NCI-H526 (cell line): ENCODE measurements at regions not wholly inside any gene's neighbourhood (a gene's known extent, or its start where the extent isn't known, plus 50 kb on each side); places are given as distances from the start of the nearest gene placed in this dataset.
"Not testable (repeated sequence)": the region's sequence is repeated elsewhere in the genome, so short reads cannot be mapped to it uniquely, and the experiment has no call there.

Source experiments
- DNase-seq, 2 experiments: peaks; one replicate each; lab custom pipeline; 2025; lab: John Stamatoyannopoulos, UW

DNA sequence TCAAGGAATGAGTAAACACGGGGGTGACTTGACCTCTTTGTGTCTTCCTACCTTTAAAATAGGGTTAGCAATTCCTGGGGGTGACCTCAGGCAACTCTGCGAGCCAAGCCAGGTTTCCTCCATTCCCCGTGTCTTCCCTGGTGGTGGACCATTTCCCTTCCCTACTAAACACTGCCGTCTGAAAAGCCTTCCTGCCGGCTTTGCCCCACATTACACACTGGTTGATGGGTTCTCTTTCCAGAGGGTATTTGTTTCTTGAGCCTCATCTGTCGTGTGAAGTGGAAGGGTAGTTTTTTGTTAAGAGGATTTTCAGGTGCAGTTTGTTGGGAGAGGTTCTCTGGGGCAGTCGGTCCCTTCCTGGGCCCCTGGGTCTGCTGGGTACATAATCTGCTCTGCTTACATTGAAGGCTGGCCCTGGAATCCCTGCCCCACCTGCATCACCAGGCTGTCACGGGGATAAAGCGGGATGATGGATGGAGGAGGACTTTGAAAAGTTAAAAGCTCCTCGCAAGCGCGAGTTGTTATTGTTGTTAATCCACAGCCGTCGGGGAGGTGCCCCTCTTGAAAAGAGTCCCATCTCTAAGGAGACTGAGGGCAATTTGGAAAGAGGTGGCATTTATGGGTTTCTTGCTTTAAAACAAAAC lies 175.4 kb upstream of the SPRED2 start:
- DNase-seq: no peak

DNA sequence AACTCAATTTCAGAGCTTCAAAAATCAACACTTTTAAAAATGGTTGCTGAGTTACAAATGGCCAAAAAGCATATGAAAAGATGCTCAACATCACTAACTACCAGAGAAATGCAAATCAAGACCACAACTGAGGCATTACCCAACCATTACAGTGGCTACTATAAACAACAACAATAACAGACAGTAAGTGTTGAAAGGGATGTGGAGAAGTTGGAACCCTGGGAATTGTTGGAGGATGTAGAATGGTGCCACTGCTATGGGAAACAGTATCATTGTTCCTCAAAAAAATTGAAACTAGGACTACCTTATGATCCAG lies 173.3 kb upstream of the SPRED2 start:
- no peak for DNase-seq

DNA sequence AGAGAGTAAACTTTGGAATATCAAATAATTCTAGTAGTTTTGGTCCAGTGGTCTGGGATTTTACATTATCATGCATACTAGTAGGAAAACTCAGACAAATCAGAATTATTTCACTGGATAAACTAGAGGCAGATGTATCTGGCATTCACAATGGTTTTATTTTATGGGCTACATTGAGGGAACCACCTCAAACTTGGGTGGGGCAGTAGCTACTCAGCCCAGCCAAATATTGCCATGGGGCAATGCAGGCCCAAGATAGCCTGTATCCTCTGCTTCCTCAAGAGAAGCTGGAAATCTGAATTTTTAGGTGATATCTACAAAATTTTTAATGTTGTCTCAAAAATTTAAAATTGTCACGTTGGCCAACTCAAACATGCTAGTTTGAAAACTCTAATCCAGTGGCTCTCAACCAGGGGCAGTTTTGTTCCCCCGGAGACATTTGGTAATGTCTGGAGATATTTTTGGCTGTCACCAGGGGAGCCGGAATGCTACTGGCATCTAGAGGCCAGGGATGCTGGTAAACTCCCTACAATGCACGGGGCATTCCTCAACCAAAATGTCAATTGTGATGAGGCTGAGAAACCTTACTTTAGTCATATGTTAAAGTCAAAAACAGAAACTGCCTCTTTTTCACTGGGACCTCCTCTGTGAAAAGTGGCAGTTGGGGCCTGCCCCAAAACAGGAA lies 172.8 kb upstream of the SPRED2 start:
- no peak for DNase-seq

DNA sequence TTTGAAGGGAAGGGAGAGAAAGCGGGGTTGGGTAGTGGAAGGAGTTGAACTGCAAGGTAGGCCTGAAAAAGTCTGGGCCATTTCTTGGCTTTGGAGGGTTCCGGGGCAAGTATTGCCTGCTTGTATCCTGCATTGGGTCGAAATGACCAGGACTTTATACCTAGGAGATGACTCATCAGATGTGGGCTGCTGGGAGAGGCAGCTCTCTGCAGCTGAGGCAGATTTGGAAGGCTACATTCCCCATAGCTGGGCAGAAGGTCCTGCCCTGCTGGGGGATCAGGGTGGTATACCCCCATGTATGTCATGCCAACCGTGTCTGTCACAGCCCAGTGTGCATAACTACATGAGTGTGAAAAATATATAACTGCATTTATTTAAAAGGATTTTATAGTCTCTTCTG lies 171.8 kb upstream of the SPRED2 start:
- DNase-seq: no peak

DNA sequence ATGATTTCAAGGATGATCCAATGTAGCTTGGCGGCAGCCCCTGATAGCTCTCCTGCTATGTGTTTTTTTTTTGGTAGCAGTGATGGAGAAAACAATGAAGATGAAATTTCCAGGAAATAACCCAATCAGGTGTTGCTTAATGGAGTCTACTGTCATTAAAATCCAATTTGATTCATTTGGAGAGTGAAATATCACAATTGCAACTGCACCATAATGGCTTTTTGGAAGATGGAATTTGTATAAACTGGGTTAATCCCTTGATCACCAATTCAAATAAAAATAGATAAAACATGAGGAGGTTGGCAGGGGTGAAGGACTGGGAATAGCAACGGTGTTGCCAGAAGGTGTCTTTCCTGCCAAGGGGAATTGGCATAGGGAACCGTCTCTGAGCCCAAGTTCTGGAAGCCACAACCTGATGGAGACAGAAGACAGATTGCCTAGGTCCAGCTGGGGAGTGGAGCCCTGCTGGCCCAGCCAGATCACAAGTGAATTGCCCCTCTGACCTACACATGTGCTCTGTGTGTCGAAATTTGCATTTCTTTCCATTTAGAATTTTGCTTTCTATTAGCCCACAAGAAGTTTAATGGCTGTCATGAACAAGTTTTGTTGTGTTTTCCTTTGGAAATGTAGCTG lies 170.3 kb upstream of the SPRED2 start:
- no peak for DNase-seq

DNA sequence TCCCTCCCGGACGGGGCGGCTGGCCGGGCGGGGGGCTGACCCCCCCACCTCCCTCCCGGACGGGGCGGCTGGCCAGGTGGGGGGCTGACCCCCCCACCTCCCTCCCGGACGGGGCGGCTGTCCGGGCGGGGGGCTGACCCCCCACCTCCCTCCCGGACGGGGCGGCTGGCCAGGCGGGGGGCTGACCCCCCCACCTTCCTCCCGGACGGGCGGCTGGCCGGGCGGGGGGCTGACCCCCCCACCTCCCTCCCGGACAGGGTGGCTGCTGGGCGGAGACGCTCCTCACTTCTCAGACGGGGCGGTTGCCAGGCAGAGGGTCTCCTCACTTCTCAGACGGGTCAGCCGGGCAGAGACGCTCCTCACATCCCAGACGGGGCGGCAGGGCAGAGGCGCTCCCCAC lies 168.5 kb upstream of the SPRED2 start:
- DNase-seq: not testable (repeated sequence)

DNA sequence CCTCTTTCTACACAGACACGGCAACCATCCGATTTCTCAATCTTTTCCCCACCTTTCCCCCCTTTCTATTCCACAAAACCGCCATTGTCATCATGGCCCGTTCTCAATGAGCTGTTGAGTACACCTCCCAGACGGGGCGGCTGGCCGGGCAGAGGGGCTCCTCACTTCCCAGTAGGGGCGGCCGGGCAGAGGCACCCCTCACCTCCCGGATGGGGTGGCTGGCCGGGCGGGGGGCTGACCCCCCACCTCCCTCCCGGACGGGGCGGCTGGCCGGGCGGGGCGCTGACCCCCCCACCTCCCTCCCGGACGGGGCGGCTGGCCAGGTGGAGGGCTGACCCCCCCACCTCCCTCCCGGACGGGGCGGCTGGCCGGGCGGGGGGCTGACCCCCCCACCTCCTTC lies 168.0 kb upstream of the SPRED2 start:
- DNase-seq: not testable (repeated sequence)

DNA sequence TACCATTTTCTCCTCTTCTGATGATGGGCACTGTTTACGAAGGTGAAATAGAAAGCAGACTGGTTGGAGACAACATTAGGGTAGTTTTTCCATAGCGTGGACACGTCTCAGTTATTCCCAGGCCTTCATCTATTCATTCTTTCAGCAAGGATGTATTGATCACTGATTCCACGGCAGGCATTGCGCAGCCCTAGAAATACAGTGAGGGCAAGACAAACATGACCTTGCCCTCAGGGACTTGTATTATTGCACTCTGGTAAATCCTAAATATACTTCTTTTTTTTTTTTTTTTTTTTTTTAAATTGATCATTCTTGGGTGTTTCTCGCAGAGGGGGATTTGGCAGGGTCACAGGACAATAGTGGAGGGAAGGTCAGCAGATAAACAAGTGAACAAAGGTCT lies 167.3 kb upstream of the SPRED2 start:
- no peak for DNase-seq

DNA sequence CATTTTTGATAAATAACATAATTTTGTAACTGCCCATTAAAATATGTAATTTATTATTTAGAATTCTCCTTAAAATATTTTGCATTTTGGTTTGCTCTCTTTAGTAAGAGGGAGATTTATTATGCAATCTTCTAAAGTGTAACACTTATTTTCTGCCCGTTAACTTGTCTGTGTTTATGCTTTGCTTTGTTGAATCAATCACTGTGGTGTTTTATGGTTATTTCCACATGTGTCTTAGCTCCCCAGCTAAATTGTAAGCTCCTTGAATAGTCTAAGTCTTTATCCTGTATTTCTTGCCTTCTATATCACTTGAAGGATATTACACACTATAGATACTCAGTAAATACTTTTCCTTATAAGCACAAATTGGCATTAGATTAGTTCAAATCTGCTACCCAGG lies 166.6 kb upstream of the SPRED2 start:
- DNase-seq: no peak

DNA sequence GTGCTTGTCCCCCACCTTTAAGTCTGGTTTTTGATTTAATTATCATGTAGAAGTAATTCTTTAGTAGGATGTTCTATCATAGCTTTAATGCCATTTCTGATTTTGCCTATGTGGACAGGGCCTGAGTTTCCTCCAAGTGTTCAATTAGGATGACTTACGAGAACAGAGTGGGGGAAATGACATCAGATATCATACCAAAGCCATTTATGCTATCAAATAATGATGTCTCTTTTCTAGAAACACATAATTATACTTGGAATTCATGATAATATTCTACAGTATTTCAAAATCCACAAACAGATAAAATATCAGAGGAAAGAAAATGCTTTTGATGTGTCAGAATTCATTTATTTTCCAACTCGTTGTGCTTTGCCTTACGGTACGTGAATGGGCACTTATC lies 165.9 kb upstream of the SPRED2 start:
- no peak for DNase-seq

DNA sequence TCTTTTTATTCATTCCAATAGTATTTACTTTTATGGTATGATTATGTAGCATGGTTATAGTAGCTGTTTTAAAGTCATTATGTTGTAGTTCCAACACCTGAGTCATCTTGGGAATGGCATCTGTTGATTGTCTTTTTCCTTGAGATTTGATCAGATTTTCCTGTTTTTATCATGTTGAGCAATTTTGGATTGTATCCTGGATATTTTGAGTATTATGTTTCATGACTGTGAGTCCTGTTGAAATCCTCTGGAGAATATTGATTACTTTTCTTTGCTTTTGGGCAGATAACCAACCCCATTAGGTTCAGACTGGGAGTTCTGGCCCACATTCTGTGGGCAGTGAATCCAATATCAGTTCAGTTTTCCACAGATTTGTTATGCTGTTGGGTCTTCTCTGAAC lies 163.2 kb upstream of the SPRED2 start:
- DNase-seq: no peak

DNA sequence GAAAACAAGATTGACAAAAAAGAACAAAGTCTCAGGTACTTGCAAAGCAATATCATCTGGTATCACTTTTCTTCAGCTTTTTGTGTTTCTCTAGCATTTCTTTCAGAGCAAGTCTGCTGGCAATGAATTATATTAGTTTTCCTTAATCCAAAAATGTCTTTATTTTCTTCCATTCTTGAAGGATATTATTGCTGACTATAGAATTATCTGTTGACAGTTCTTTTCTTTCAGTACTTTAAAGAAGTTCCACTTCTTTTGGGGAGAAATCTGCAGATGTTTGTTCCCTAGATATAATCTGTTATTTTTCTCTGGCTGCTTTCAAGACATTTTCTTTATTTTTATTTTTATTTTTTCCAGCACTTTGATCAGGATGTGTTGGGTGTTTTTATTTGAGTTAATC lies 161.8 kb upstream of the SPRED2 start:
- DNase-seq: no peak

DNA sequence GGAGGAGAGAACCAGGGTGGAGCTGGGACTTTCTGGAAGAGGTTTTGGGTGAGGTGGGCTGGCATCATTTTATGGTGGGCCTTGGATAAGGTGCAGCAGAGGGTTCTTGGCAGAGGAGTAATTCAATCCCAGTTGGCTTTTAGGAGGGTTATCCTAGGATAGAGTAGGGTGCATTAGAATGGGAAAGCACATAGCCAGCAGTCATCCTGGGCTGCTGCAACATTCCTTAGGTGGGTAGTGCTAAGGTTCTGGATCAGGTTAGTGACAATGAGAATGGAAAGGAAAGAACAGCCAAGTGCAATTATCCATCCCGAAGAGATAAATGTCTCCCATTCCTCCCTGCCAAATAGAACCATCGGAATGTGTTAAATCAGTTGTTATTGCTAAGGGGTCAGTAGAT lies 157.3 kb upstream of the SPRED2 start:
- no peak for DNase-seq

DNA sequence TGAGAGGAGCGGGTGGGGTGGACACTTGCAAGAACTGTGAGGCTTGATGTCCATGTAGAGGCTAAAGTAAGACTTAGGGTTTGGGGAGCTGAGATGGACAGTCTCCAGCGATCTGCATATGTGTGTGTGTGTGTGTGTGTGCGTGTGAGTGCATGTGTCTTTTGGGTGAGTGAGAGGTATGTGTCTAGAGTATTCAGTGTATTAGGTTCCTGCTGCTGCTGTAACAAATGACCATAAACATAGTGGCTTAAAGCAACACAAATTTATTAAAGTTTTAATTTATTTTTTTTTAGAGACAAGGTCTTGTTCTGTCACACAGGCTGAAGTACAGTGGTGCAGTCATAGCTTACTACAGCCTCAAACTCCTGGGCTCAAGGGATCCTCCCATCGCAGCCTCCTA lies 155.4 kb upstream of the SPRED2 start:
- DNase-seq: no peak

DNA sequence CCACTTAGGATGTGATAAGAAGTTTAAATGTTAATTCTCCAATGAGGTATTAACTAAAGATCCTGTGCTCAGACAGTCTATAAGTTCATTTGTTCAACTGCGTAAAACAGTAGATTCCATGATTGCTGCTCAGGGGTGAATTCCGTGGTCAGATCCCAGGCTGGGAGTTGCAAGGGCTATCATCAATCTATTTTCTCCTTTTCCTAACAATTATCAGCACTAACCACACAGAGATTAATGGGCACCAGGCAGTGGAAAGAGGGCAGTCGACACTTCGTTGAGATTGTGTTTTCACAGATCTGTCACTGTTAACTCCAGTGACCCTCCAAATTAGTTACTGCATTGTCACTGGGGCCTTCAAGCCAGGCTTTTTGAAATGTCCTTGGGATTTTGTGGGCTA lies 154.1 kb upstream of the SPRED2 start:
- DNase-seq: no peak

DNA sequence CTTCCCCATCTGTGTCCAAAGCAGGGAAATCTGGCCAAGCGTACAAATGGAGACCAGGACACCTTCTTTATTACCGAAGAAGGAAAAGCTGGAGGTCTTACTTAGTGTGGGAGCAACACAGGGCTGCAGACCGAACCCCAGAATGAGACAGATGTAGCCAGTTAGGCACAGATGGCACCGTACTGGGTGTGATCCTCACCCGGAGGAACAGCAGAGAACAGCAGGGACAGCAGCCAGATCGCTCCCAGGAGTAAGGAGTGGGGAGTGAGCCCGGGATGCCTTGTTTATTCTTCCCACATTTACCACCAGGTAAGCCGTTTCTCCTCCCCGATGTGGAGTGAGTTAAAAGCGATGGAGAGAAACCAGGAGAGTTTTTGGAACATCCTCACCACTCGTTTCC lies 150.7 kb upstream of the SPRED2 start:
- no peak for DNase-seq

DNA sequence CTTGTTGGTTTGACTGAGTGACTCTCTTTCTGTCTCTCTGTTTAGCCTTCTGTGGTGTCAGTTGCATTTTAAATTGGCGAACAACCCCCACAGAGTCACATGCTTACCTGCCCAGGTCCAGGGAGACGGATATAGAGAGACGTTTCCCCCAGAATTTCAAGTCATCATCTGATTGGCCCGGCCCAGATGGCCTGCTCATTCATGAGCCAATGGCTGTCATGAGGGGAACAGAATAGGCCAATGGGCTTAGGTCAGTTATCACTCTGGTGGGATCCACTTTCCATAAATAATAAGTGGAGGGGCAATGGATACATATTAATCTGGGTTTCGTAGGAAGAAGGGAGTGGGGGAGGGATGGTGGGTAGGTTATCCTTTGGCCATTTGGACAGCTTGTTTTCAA lies 150.0 kb upstream of the SPRED2 start:
- DNase-seq: no peak

DNA sequence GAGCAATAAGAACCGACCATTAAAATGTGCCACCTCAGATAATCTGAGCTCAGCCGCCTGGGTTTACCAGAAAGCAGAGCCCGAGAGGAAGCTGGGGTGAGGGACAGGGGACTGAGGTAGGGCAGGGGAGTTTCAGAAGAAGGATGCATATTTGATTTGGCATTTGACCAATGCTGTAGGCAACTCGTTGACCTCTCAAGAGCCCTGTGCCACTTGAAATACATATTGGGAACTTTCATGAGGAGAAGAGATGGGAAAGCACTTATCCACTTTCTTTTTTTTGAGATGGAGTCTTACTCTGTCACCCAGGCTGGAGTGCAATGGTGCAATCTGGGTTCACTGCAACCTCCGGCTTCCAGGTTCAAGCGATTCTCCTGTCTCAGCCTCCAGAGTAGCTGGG lies 148.4 kb upstream of the SPRED2 start:
- DNase-seq: no peak

DNA sequence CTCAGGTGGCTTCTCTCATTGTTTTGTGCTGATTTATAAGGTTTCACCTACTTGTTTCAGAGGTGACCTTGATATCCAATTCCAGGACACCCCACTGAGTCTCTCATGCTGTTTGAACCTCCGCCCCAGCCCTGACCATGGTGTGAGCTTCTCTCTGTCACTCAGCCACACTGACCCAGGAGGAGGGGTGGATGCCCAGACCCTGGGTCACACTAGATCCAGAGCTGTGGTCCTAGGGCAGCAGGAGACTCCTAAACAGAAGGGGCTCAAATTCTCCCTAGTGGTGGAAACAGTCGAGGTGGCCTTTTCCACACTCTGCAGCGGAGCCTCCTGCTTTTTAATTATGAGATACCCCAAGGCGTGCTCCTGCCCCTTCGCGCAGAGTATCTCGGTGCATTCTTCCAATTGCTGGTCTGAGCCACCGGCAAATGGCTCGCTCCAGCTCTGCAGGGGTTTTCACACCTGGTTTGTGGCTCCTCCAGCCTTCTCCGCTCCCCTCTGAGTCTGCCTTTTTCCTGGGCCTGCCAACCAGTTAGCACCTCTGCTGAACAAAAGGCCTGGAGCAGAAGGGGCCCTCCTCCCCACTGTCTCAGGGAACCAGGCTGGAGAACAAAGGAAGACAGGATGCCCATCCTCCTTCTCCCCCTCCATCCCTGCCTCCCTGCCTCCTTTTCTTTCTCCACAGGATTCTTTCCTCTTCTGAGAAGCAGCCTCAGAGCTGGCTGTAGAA lies 147.3 kb upstream of the SPRED2 start:
- no peak for DNase-seq

DNA sequence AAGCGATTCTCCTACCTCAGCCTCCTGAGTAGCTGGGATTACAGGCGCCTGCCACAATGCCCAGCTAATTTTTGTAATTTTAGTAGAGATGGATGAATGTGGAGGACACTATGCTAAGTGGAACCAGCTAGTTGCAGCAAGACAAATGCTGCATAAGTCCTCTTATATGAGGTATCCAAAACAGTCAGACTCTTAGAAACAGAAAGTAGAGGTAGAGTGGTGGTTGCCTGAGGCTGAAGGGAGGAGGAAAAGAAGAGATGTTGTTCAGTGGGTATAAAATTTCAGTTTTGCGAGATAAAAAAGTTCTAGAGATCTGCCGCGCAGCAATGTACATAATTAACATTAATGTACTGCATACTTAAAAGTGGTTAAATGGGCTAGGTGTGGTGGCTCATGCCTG lies 145.3 kb upstream of the SPRED2 start:
- DNase-seq: no peak

DNA sequence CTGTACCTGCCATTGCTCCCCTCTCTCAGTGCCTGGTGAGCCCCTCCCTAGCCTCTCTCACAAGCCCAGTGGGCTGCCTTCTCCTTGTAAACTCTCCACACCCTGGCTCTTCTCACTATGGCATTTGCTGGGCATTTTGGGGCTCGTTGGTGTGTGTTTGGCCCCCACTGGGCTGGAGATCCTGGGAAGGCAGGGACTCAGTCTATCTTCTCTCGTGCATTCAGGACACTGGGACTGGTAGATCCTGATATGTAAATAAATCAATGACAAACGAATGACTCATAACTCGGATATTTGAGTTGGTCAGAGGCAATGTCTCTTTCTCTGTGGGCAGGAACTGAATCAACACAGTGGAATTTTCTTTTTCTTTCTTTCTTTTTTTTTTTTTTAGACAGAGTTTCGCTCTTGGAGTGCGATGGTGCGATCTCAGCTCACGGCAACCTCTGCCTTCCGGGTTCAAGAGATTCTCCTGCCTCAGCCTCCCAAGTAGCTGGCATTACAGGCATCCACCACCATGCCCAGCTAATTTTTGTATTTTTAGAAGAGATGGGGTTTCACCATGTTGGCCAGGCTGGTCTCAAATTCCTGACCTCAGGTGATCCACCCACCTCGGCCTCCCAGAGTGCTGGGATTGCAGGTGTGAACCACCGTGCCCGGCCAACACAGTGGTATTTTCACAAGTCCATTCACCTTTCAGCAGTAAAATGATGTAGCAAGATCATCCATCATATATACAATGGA lies 144.6 kb upstream of the SPRED2 start:
- no peak for DNase-seq

DNA sequence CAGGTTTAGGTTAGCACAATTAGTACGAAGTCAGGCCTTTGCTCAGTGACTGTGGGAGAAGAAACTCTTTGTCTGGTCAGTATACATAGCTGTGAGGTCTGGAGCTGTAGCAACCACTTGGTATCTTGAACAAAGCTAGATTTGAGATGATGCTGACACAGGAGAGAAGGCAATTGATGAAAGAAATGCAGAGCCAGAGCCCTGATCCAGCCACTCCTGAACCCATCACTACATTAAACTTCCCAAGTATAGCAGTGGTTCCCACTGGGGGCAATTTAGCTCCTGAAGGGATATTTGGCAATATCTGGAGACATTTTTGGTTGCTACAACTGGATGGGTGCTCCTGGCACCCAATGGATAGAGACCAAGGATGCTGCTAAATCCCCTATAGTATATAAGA lies 143.9 kb upstream of the SPRED2 start:
- no peak for DNase-seq

DNA sequence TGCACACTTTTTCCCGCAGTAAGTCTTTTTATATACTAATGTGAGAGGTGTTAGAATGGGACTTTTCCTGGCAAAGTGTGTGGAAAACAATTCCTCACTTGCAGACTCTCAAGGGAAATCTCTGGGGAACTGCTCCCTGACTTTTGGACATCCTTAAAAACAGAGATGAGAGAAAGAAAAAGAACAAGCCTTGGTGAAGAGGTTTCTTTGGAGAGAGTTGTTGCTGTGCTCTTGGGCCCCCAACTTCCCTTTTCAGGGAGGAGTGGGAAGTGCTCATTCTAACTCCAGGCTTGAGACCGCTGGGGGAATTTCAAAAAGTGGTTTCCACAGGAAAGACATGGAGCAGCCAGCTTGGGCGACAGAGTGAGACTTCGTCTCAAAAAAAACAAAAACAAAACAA lies 142.6 kb upstream of the SPRED2 start:
- DNase-seq: no peak
